UCSD-AML1 (cell line): ENCODE measurements at regions not wholly inside any gene's neighbourhood (a gene's known extent, or its start where the extent isn't known, plus 50 kb on each side); places are given as distances from the start of the nearest gene placed in this dataset.
"Not testable (repeated sequence)": the region's sequence is repeated elsewhere in the genome, so short reads cannot be mapped to it uniquely, and the experiment has no call there.

Experiments used
- DNase-seq: peaks from one replicate; lab custom pipeline; 2025; ENCODE audit not compliant: unreplicated experiment; lab: John Stamatoyannopoulos, UW

- peak; percentile 48 for DNase-seq
Measured at GRCh38 chr10:128178302-128178958, 52.2 kb upstream of the MKI67 start.

GRCh38 chr10:128180843-128181242 is 54.6 kb upstream of the MKI67 start:
- DNase-seq, result no peak

GRCh38 chr10:128185627-128186026 is 59.4 kb upstream of the MKI67 start:
- no peak for DNase-seq

GRCh38 chr10:128186959-128187787 is 61.0 kb upstream of the MKI67 start:
- no peak for DNase-seq

- no peak for DNase-seq
Measured at GRCh38 chr10:128187788-128188185, 61.6 kb upstream of the MKI67 start.

GRCh38 chr10:128189176-128189575 is 63.0 kb upstream of the MKI67 start:
- DNase-seq, result no peak

GRCh38 chr10:128191847-128192246 is 65.6 kb upstream of the MKI67 start:
- DNase-seq, result no peak

- not testable (repeated sequence) for DNase-seq
Measured at GRCh38 chr10:128201826-128202225, 75.6 kb upstream of the MKI67 start.

- DNase-seq, result no peak
Measured at GRCh38 chr10:128203028-128203427, 76.8 kb upstream of the MKI67 start.

GRCh38 chr10:128205591-128205990 is 79.4 kb upstream of the MKI67 start:
- not testable (repeated sequence) for DNase-seq

GRCh38 chr10:128206676-128207075 is 80.5 kb upstream of the MKI67 start:
- no peak for DNase-seq

GRCh38 chr10:128209862-128210214 is 83.6 kb upstream of the MKI67 start:
- DNase-seq, result no peak

GRCh38 chr10:128210215-128211063 is 84.2 kb upstream of the MKI67 start:
- DNase-seq, result peak; percentile 79

GRCh38 chr10:128211064-128211504 is 84.9 kb upstream of the MKI67 start:
- no peak for DNase-seq

- peak; percentile 89 for DNase-seq
Measured at GRCh38 chr10:128211953-128212727, 85.9 kb upstream of the MKI67 start.

GRCh38 chr10:128213156-128213555 is 86.9 kb upstream of the MKI67 start:
- DNase-seq, result no peak

- DNase-seq, result no peak
Measured at GRCh38 chr10:128215733-128216132, 89.5 kb upstream of the MKI67 start.

- peak; percentile 33 for DNase-seq
Measured at GRCh38 chr10:128217136-128217535, 90.9 kb upstream of the MKI67 start.

GRCh38 chr10:128218161-128218560 is 91.9 kb upstream of the MKI67 start:
- no peak for DNase-seq

- DNase-seq, result no peak
Measured at GRCh38 chr10:128219295-128219694, 93.1 kb upstream of the MKI67 start.

- DNase-seq, result no peak
Measured at GRCh38 chr10:128220021-128220420, 93.8 kb upstream of the MKI67 start.
